CD4-positive, CD25-positive, alpha-beta regulatory T cell (primary cell): ENCODE measurements at regions not wholly inside any gene's neighbourhood (a gene's known extent, or its start where the extent isn't known, plus 50 kb on each side); places are given as distances from the start of the nearest gene placed in this dataset.

Source experiments
- ATAC-seq, 2 donors: fragments of 150-1000 bp; cut with Tn5 transposase; one replicate each; pipeline ENCODE4 v1.10.0; 2021; ENCODE audit warnings: low read depth in 2 of 2, moderate number of reproducible peaks in 2 of 2, moderate library complexity in 1 of 2
- DNase-seq, 3 donors: peaks; one replicate each; pipeline versions ENCODE4 v3.0.0 to v3.0.0-alpha.2; 2012 to 2022; ENCODE audit warnings: mixed read lengths in 1 of 3
- H3K27ac ChIP-seq: one replicate; pipeline ENCODE4 v1.7.0; 2013; ENCODE audit warnings: mild to moderate bottlenecking, low read length; ENCODE audit not compliant: insufficient read depth, poor library complexity, severe bottlenecking
- H3K27me3 ChIP-seq: one replicate; pipeline ENCODE4 v1.7.0; 2013; ENCODE audit warnings: low read length; ENCODE audit not compliant: control insufficient read depth, insufficient read depth
- H3K36me3 ChIP-seq: one replicate; pipeline ENCODE4 v1.7.0; 2013; ENCODE audit warnings: mild to moderate bottlenecking, low read length, moderate library complexity; ENCODE audit not compliant: control insufficient read depth, insufficient read depth
- H3K4me1 ChIP-seq: 2 replicates; pipeline ENCODE4 v1.7.0; 2013; ENCODE audit warnings: mild to moderate bottlenecking, low read length; ENCODE audit not compliant: insufficient read depth, control insufficient read depth, poor library complexity, severe bottlenecking
- H3K4me3 ChIP-seq: one replicate; pipeline ENCODE4 v1.7.0; 2013; ENCODE audit warnings: low read depth, mild to moderate bottlenecking, low read length, moderate library complexity
- H3K9me3 ChIP-seq, 2 experiments: 1 replicate in 1 of 2; 2 replicates in 1 of 2; pipeline ENCODE4 v1.7.0; 2013; ENCODE audit warnings: low read length in 2 of 2, mild to moderate bottlenecking in 1 of 2, moderate library complexity in 1 of 2; ENCODE audit not compliant: control insufficient read depth in 2 of 2
- H3K27ac Mint-ChIP-seq, 3 donors: one replicate each; pipeline ENCODE4 v1.8.0; 2020 to 2022; ENCODE audit warnings: mild to moderate bottlenecking in 3 of 3, mixed read lengths in 3 of 3, moderate library complexity in 2 of 3
- H3K27me3 Mint-ChIP-seq: one replicate; pipeline ENCODE4 v1.8.0; 2022; ENCODE audit warnings: mild to moderate bottlenecking, mixed read lengths
- H3K36me3 Mint-ChIP-seq: one replicate; pipeline ENCODE4 v1.8.0; 2020; ENCODE audit warnings: mixed read lengths
- H3K4me1 Mint-ChIP-seq, 4 donors: one replicate each; pipeline ENCODE4 v1.8.0; 2020 to 2022; ENCODE audit warnings: mixed read lengths in 4 of 4, mild to moderate bottlenecking in 1 of 4
- H3K4me3 Mint-ChIP-seq, 4 donors: one replicate each; pipeline ENCODE4 v1.8.0; 2020 to 2022; ENCODE audit warnings: mild to moderate bottlenecking in 4 of 4, mixed read lengths in 4 of 4, moderate library complexity in 3 of 4
- H3K9me3 Mint-ChIP-seq, 7 donors: one replicate each; pipeline ENCODE4 v1.8.0; 2020 to 2022; ENCODE audit warnings: mixed read lengths in 7 of 7, mild to moderate bottlenecking in 3 of 7, moderate library complexity in 2 of 7

DNA sequence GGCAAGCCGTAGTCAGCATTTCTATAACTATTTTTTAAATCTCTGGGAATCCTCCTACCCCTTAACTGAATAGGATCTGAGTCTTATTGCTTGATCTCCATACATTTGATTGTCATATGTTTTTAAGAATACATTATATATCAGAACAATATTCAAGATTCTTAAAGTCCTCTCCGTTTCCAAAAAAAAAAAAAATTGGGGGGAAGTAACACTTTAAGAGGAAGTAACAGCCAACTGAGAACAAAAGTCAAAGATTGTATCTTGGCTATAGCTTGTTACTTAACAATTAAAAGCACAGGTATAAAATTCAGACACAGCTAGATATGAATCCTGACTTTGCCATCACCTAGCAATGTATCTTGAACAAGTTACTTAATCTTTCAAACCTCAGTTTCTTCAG, 169.9 kb upstream of the ADO start:
- Mint-ChIP-seq H3K4me3 (peak overlapping the region in 1 of 4 donors; percentile 4), H3K27me3 (no peaks in the 10 kb centered on the region), H3K4me1 (peaks cover 9 to 17% (median 13%) of the 10 kb centered on the region in 4 donors), H3K27ac (no peak overlapping the region), H3K9me3 (no peaks in the 10 kb centered on the region), H3K36me3 (no peaks in the 10 kb centered on the region)
- DNase-seq (no peak), ATAC-seq (no peak)
- Histone ChIP-seq H3K4me3 (no peak overlapping the region), H3K4me1 (peaks cover 36% of the 10 kb centered on the region), H3K36me3 (no peaks in the 10 kb centered on the region), H3K27ac (no peak overlapping the region), H3K27me3 (no peaks in the 10 kb centered on the region), H3K9me3 (no peaks in the 10 kb centered on the region)

DNA sequence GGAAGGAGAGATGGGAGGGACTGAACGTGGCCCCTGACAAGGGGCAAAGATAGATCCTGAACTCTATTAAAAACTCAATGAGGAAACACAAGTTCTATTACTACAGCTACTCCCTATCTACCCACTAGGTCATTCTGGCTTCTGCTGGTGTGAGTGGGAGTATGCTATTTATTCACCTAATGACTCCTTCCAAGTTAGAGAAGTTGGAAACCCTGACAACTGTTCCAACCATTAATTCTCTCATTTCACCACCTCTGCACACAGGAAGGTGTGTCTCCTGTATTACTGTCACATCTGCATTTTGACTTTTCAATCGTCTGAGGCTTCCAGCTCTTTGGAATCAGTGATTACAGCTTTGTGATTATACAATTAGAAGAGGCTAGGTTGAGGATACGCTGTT, 169.4 kb upstream of the ADO start:
- DNase-seq, result no peak
- Histone ChIP-seq H3K36me3 (no peaks in the 10 kb centered on the region), H3K27ac (no peak overlapping the region), H3K9me3 (no peaks in the 10 kb centered on the region), H3K4me3 (no peak overlapping the region), H3K4me1 (peaks cover 36% of the 10 kb centered on the region), H3K27me3 (no peaks in the 10 kb centered on the region)
- H3K4me1 Mint-ChIP-seq, result peaks cover 9 to 17% (median 13%) of the 10 kb centered on the region in 4 donors
- peak overlapping the region in 2 of 3 donors; percentile 2 to 37 for H3K27ac Mint-ChIP-seq
- no peak for ATAC-seq
- H3K27me3 Mint-ChIP-seq, result no peaks in the 10 kb centered on the region
- H3K4me3 Mint-ChIP-seq, result peak overlapping the region in 1 of 4 donors; percentile 4
- H3K36me3 Mint-ChIP-seq, result no peaks in the 10 kb centered on the region
- no peaks in the 10 kb centered on the region for H3K9me3 Mint-ChIP-seq

DNA sequence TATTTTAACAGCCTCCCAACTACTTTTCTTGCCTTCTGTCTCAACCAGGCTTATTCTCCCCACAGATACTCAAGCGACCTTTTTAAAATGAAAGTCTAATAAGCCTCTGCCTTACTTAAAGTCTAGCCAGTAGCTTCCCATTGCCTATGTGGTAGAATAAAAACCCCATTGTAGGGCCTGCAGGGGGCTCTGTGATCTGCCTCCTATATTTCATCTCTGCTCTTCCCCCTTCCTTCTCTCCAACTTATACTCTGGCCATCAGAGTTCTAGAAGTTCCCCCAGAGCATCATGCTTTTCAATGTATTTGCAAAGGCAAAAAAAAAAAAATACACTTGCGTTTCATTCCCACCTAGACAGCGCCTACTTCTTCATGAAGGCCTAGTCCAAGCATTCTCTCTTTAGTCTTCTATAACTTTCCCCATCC, 167.7 kb upstream of the ADO start:
- Mint-ChIP-seq H3K4me3 (no peak overlapping the region), H3K27ac (no peak overlapping the region), H3K9me3 (no peaks in the 10 kb centered on the region), H3K4me1 (peaks cover 5 to 9% (median 9%) of the 10 kb centered on the region in 4 donors), H3K36me3 (no peaks in the 10 kb centered on the region), H3K27me3 (no peaks in the 10 kb centered on the region)
- no peak for DNase-seq
- ATAC-seq, result peak in 1 of 2 donors; percentile 23
- H3K4me1 ChIP-seq, result peaks cover 32% of the 10 kb centered on the region
- H3K36me3 ChIP-seq, result no peaks in the 10 kb centered on the region
- peak overlapping the region; percentile 84 for H3K27ac ChIP-seq
- H3K9me3 ChIP-seq, result no peaks in the 10 kb centered on the region
- peak overlapping the region; percentile 91 for H3K4me3 ChIP-seq
- no peaks in the 10 kb centered on the region for H3K27me3 ChIP-seq

DNA sequence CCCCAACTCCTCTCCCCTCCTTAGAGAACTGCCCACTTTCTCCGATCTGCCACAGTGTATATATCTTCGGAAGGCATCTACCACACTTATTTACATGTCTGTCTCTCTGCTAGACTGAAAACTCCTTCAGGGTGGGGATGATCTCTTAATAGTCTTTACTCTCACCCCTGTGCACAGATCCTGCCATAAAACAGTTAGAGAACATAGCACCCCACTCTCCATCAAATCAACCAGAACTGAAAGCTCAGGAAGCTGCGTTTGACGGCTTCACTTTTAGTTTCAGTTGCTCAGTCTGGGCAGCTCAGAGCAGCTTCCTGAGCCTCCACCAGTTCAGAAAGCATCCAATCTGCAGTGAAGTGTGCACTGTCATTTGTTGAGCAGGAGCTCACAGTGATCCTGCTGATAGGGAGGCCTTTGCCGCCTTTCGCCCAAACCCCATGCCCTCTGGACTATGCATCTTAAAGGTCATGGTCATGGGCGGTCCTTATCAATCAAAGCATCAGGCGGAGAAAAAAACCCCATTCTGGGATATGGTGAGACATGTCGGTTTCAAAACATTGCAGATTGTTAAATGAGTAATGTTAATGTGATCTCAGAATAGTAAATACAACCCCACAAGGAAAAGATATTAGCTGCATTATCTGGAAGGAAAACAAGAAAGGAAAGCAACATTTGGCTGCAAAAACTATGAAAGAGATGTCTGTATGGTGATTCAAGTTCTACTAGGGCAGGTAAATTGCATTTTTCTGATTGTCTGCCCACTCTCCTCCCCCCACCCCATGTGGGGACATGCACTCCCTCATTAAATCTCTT, 167.1 kb upstream of the ADO start:
- ATAC-seq, result peak; percentile 89 to 93
- H3K36me3 ChIP-seq, result no peaks in the 10 kb centered on the region
- Mint-ChIP-seq H3K27me3 (no peaks in the 10 kb centered on the region), H3K4me3 (no peak overlapping the region), H3K4me1 (peaks cover 0 to 3% (median 3%) of the 10 kb centered on the region in 4 donors), H3K27ac (no peak overlapping the region), H3K36me3 (no peaks in the 10 kb centered on the region), H3K9me3 (no peaks in the 10 kb centered on the region)
- no peaks in the 10 kb centered on the region for H3K9me3 ChIP-seq
- peak overlapping the region; percentile 91 for H3K4me3 ChIP-seq
- H3K4me1 ChIP-seq, result peaks cover 26% of the 10 kb centered on the region
- H3K27ac ChIP-seq, result peak overlapping the region; percentile 84
- H3K27me3 ChIP-seq, result no peaks in the 10 kb centered on the region
- DNase-seq, result peak; percentile 33 to 91 (median 75)

DNA sequence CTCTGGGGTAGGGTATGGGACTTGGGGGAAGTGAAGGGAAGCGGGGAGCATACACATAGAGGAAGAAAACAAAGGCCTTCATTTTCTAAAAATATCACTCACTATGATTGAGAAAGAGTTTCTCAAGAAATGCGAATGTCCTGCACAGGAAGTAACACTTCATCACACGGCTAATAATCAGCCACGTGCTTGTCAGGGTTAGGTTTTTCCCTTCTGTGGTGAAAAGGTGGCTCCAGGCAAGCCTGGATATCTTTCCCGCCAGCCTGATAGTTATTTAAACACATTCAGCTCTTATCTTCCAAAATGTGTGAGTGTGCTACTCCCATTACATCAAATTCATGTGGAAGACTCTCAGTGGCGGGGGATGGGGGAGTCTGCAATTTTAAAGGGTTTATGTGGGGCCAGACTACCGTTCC, 166.4 kb upstream of the ADO start:
- ATAC-seq (no peak), DNase-seq (peak in 2 of 3 donors; percentile 7 to 43)
- H3K27me3 ChIP-seq, result no peaks in the 10 kb centered on the region
- H3K27ac ChIP-seq, result peak overlapping the region; percentile 84
- no peak overlapping the region for H3K27ac Mint-ChIP-seq
- H3K36me3 ChIP-seq, result no peaks in the 10 kb centered on the region
- no peaks in the 10 kb centered on the region for H3K4me1 Mint-ChIP-seq
- H3K9me3 ChIP-seq, result no peaks in the 10 kb centered on the region
- peaks cover 22% of the 10 kb centered on the region for H3K4me1 ChIP-seq
- H3K27me3 Mint-ChIP-seq, result no peaks in the 10 kb centered on the region
- no peak overlapping the region for H3K4me3 Mint-ChIP-seq
- H3K36me3 Mint-ChIP-seq, result no peaks in the 10 kb centered on the region
- no peaks in the 10 kb centered on the region for H3K9me3 Mint-ChIP-seq
- H3K4me3 ChIP-seq, result peak overlapping the region; percentile 91

DNA sequence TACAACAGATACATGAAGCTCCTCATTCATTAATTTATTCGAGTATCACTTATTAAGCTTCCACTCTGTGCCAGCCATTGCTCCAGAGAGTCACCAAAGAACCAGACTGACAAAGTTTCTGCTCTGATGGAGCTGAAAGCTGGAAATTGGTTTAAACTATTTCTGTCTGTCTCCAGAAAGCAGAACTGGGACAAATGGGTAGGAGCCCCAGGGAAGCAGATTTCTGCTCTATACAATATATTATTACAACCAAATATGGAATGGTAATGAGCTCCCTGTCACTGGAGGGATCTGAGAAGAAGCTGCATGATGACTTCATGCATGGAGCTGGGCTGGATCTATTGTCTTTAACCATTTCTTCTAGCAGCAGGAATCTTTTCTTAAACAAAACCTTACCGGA, 165.4 kb upstream of the ADO start:
- ATAC-seq (no peak), DNase-seq (no peak)
- Mint-ChIP-seq H3K27me3 (no peaks in the 10 kb centered on the region), H3K4me1 (no peaks in the 10 kb centered on the region), H3K27ac (no peak overlapping the region), H3K36me3 (no peaks in the 10 kb centered on the region), H3K9me3 (no peaks in the 10 kb centered on the region), H3K4me3 (peak overlapping the region in 1 of 4 donors; percentile 7)
- Histone ChIP-seq H3K36me3 (no peaks in the 10 kb centered on the region), H3K4me1 (peaks cover 22% of the 10 kb centered on the region), H3K27me3 (no peaks in the 10 kb centered on the region), H3K27ac (no peak overlapping the region), H3K4me3 (no peak overlapping the region), H3K9me3 (no peaks in the 10 kb centered on the region)

DNA sequence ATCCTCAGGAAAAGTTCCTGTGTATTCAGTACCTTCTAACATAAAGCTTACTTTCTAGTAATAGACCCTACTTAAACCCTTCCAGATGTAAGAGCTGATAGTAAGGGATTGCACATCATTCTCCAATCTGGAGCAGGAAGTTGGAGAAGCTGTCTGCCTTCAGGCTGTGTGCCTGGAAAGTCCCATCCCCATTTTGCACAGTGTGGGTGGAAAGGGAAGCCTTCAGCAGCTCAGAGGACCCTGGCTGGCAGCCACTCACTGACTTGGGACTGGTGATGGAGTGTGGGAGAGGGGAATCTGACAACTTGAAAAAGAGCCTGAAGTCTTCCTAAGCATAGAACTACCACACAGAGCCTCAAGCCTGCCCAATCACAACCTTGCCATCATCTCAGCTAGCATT, 164.1 kb upstream of the ADO start:
- Histone ChIP-seq H3K36me3 (no peaks in the 10 kb centered on the region), H3K4me1 (peaks cover 22% of the 10 kb centered on the region), H3K27ac (no peak overlapping the region), H3K27me3 (no peaks in the 10 kb centered on the region), H3K4me3 (no peak overlapping the region), H3K9me3 (no peaks in the 10 kb centered on the region)
- Mint-ChIP-seq H3K9me3 (no peaks in the 10 kb centered on the region), H3K4me3 (no peak overlapping the region), H3K36me3 (no peaks in the 10 kb centered on the region), H3K27me3 (no peaks in the 10 kb centered on the region), H3K4me1 (no peaks in the 10 kb centered on the region), H3K27ac (no peak overlapping the region)
- DNase-seq, result no peak
- ATAC-seq, result no peak
